Limb (tissue), 2 donors: ENCODE measurements at regions not wholly inside any gene's neighbourhood (a gene's known extent, or its start where the extent isn't known, plus 50 kb on each side); places are given as distances from the start of the nearest gene placed in this dataset.
"Not testable (repeated sequence)": the region's sequence is repeated elsewhere in the genome, so short reads cannot be mapped to it uniquely, and the experiment has no call there.

Experiments
- DNase-seq, 2 donors: peaks; one replicate each; pipeline ENCODE4 v3.0.0-alpha.2; 2016; ENCODE audit errors: extremely low spot score in 2 of 2

DNA sequence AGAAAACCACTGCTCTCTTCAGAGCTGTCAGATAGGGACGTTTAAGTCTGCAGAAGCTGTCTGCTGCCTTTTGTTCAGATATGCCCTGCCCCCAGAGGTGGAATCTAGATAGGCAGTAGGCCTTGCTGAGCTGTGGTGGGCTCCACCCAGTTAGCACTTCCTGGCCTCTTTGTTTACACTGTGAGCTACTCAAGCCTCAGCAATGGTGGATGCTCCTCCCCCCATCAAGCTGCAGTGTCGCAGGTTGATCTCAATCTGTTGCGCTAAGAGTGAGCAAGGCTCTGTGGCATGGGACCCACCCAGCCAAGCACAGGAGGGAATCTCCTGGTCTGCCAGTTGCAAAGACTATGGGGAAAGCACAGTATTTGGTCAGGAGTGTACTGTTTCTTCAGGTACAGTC lies 59.2 kb upstream of the ZNF641 start:
- not testable (repeated sequence) for DNase-seq

DNA sequence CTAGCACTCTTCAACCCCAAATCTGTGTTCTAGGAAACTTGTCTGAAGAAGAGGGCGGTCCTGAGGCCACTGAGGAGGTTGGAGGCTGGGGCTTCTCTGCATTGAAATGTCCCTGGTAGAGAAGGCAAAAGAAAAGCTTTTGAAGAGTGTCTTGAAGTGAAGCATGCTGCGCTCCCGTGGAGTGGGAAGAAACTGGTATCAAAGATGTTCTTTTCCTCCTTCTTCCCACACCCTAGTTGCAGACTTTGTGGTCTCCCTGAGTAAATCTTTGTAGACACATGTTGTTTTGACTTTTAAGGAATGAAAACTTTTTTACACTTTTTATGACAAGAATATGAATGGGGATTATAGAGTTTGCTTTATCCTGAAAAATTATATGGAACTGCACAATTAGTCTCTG lies 59.0 kb upstream of the ANP32D start:
- no peak for DNase-seq

DNA sequence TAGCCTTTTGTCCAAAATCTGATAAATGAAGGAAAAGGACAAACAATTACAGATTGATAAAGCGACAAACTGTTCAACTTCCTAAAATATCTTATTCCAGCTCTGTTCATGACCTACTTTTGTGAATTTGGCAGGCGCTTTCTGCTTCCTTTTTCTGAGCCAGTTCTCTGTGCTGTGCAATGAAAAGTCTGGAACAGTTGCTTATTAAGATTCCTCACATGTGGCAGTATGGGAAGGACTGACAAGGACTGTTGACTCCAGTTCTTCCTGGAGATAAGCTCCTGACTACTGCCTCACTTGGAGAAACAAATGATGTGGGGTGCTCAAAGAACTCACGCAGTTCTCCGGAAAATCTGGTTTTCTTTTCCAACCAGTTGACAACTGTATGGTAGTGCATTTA lies 58.3 kb upstream of the ANP32D start:
- peak in 1 of 2 donors; percentile 32 for DNase-seq

DNA sequence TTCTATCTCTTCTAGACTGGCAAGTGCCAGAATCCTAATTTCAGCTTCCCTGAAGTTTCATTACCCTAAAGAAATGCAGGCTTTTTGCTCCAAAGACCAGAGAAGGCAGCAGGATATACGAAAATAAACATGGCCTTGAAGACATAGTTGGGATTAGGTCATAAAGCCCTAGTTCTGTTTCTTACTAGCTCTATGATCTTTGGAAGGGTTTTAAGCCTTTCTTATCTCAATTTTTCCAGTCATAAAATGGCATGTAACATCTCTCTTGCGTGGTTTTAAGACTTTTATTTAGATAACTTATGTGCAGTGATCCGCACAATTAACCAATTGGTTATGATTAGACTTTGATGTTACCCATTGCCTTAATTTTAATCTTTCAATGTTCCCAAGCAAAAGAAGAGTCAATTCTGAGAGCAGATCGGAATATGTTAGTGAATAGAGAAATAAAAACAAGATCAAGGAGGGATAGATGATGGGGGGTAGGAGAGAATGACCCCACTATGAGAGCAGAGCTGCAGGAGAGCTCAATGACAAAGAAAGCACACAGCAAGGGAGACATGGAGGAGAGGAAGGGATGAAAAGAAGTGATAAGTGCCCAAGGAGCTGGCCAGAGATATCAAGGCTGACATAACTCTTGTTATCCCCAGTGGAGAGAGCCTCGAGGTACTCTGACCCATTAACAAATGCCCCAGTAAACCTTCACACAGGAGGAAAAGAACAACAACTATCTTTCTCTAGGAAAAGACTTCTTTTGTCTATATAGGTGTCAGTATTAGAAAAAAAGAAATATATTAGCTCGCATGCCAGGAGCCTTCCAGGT lies 53.0 kb upstream of the ANP32D start:
- no peak for DNase-seq

DNA sequence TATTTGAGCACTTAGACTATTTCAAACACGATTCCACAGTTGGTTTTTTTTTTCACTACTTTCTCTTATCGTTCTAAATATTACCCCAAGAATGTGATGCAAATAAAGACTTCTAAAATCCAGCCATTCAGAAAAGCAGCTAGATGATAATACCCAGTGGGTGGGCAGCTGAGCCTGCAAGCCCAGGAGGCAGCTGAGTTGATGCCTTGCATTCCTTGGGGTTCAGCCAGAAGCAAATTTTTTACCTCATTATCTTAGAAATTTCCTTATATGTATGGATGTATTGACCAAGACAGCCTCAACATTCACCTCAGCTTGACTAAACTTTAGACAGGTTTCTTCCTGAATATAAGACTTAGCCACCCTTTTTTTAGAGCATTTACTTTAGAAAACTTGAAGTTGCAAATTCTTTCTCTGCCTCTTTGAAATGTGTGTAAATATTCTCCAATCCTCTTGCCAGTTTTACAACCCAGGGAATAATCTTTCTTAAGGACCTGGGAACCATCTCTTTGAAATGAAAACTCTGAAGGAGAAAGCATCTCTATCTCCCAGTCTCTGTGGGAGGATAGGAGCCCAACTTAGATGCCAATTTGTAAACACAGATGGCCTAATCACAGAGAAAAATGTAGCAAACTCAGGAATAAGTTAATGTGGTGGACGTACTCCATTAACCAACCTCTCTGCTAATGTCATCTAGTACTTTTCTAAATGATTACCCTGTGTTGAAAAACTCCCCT lies 52.2 kb upstream of the ANP32D start:
- DNase-seq: no peak

DNA sequence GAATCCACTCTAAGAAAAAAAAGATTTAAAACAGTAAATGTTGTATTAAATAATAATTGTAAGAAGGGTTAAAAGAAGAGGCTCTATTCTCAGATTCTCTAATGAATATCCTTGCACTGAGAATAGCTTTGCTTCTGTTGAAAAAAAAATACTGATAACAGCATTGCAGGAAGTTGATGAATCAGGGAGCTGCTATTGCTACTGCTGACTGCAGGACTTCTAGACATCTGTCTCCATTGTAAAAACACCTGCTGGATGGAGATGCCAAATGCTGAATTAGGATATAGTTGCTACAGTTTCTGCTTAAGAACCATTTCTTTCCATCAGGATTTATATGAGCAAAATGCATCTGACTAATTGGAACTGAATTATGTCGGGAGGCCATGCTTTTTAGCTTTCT lies 50.3 kb upstream of the ANP32D start:
- no peak for DNase-seq
